ENCODE measurements at regions not wholly inside any gene's neighbourhood (a gene's known extent, or its start where the extent isn't known, plus 50 kb on each side); places are given as distances from the start of the nearest gene placed in this dataset.

DNA sequence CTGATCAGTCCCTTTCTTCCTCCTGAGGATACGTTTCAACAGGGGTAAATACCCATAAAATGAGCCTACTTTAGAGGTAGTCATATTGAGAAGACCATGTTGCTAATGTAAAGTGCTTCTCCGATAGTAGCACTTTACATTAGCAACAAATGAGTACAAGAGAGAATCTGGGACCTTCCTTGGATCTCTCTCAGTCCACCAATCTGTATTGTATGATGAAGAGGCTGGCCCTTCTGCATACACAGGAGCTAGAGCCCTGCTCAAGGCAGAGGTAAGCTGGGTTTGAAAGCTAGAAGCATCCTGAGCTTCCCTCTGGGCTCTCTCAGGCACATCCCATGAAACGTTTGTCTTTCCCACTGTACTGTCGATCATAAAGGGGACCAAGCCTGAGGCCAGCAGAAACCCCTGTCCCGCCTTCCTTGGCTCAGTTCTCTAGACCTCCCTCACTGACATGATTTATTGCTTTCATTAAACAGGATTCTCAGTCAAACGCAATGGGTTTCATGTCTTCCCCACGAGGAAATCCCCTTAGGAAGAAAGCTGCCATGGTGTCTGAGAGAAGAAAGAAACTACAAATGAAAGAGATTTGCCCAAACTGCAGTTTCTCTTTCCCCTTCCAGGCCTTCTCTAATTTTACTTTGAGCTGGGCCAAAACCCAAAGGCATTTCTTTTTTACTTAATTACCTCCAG lies 62.8 kb upstream of the BCAR3 start:
- no peak for DNase-seq

DNA sequence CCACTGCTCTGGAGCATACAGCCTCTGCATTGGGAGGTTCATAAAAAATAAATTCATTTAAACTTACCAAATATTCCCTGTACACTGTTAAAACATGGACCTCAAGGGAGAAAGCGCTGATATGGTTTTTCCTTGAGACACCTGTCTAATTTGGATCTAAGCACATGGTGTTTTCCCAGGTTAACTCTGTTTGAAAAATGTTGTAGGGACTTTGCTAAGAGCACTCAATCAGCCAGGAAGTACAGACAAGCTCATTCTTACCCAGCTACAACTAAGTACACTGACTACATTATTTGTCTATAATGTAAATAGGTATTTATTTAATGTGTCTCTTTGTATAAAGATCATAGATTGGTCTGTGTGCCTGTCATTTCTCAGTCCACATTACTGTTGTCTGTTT lies 61.8 kb upstream of the BCAR3 start:
- DNase-seq: no peak

DNA sequence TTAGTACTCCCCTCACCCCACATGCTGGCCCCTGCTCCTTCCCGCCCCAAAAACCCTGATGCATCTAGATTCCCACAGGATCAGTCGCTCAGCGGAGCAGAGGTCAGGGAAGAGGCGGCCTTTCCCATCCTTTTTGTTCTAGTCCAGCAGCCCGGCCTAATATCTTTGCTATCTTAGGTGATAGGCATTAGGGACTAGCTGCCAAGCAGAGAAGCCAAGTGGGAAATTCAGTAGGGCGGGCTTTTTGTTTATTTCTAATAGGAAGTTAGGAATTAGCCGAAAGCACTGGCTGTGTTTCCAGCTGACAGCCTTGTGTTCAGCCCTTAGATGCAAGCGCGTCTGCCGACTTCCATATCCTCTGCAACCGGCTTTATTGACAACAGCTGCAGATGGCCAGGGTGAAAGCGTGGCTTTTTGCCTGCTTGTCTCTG lies 59.0 kb upstream of the BCAR3 start:
- DNase-seq: peak; percentile 81

DNA sequence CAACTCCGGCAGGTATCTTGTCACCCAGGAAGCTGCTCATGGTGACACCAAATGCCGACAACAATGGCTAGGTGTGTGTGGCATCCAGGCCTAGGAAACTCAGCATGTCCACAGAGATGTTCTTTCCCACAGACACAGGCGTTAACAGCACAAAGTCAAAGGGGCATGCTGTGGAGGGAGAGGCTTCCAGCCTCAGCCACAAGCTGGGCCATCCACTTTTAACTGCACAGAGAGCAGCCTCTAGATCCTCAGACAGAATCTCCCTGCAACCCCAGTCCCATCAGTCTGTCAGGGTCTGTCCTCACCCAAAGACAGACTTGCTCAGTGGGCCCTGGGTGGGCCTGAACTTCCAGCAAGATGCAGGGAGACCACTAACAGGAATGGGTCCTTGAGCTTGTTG lies 58.5 kb upstream of the BCAR3 start:
- DNase-seq: no peak

DNA sequence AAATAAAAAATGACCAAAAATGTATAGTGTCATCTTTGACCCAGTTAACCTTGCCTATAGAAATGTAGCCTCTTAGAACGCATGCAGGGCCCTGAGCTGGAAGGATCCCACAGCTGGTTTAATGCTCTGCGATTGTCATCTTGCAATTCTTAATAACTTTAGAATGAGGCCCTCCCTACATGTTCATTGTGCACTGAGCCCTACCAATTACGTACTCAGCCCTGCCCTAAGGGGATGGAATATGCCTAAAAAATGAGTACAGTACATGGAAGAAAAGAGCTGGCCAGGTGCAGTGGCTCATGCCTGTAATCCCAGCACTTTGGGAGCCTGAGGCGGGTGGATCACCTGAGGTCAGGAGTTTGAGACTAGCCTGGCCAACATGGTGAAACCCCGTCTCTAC lies 57.8 kb upstream of the BCAR3 start:
- DNase-seq: peak; percentile 48

DNA sequence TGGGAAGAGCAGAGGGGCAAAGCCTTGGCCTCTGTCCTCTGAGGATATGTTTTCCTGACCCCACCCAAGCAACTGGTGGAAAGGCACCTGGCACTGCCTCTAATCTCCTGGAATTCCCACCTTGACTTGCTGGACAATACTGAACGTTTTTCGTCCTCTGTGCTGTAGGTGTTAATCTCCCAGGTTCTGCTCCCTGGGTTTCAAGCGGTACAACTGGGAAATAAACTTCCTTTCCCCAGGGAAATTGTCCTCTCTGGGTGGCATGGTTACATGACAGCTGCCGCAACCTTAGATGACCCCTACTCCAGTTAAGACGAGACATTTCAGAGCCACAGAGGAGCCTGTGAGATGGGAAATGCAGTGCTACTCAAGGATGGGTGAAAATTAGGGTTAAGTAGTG lies 57.3 kb upstream of the BCAR3 start:
- DNase-seq: peak; percentile 43

DNA sequence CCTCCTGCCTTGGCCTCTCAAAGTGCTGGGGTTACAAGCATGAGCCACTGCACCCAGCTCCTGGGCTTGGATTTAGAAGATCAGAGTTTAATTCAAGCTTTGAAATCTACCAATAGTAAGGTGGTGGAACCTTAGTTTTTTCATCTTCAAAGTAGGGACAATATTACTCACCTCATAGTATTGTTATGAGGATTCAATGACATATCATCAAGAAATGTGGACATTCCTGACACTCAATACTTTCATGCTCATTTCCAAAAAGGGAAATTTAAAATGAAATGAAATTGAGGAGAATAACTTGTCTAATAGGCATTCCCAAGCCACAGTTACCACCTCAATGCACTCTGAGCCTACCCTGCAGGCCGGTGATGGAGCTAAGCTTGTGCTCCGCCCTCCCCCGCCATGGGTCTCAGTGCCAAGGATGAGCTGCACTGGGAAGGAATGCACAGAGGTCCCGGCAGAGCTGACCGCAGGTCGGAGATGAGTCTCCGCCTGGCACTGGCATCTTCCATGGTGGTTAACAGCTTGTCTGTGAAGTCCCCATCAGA lies 56.5 kb upstream of the BCAR3 start:
- no peak for DNase-seq

DNA sequence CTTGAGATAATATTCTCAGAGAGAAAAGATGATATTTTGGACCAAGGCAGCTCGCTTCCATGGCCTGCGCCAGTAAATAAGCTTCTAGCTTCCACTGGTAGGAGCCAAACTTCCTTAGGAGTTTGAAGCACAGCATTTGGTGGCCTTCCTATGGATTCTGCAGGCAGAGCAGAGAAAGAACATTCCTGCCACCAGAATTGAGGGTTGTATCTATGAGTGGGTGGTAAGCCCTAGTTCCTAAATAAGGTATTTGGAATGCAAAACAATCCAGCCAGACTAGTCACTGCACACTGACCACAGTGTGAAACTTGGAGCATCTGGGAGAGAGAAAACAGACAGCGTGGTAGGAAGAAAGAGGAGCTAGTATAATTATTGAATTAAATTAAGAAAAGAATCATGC lies 54.1 kb upstream of the BCAR3 start:
- no peak for DNase-seq

DNA sequence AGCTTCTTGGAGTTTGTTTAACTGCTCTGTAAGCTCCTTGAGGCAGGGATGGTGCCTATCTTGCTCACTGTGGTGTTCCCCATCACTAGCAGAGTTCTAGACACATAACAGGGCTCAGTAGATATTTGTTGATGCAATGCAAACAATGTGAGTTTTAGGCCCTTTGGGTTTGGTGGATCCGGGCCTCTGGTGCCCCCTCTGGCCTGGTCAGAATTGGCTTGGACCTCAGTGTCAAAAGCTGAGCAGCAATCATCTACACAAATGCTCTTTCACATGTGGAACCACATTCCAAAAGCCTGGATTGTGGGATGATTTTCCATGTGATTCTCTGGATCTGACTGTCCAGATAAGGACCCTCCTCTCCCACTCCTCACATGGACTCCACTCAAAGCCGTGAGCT lies 53.4 kb upstream of the BCAR3 start:
- DNase-seq: no peak

DNA sequence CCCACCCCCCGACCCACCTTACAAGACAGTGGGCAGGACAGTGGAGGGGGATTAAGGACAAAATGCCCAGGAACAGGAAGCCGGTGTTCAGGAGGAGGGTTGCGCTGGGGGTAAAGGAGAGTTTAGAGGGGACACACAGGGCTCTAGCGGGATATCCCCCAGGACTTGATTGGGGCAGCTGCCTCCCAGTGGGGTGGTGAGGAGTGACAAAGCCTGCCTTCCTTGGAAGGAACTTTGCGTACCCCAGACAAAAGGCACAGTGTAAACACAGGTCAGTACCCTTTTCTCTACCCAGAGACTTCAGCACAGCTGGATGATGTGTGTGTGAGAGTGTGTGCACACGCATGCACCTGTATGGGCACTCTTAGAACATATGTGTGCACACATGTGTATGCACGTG lies 51.7 kb upstream of the BCAR3 start:
- DNase-seq: no peak

DNA sequence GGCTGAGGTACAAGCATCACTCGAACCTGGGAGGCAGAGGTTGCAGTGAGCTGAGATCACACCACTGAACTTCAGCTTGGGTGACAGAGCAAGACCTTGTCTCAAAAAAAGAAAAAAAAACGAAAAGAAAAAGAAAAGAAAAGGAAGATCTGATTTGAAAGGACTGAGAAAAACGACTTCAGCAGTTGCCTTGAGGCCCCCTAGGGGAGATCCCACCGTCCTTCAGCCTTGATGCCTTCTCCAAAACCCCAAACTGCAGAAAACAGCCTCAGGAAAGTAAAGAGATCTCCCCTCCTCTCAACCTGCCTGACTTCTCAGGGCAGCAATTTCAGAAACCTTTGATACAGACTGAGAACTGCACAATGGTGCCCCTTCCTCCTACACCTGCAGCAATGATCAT lies 50.9 kb upstream of the BCAR3 start:
- DNase-seq: no peak
